ENCODE measurements at regions not wholly inside any gene's neighbourhood (a gene's known extent, or its start where the extent isn't known, plus 50 kb on each side); places are given as distances from the start of the nearest gene placed in this dataset.

DNA sequence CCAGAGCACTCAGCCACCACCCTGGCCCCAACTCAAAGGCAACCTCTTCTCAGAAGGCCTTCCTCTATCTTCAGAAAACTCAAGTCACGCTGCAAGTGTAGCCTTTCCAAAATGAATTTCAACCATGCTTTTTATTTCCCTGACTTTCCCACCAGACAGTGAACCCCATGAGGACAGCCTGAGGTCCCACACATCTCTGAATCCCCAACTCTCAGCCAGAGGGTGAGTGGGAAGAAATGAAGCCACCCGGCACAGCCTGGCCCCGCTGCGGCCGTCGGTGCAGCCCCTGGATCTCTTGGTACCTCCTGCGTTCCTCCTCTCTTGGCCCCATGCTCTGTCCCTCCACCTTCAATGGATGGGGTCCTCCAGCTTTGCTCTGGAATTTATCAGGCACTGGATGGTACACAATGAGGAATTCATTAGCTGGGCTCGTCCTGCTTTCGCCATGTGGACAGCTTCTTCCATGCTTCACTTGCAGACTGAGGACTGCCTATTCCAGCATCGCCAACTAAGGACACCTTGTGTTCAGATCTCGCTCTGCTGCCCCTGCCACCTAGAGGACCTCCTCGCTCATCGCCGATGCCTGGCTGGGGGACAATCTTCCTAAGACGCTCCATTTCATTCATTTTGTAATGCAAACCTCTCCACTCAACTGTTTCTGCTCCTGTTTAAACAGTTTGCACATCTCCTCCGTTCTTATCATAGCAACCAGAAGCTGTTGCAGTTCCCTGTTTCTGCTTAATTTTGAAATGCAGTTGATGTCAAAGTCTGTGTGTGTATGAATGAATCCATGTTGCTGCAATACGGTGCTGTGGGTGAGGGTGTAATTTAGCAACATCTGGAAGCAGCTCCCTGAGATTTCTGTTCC, 672.1 kb downstream of the TBC1D22A start:
- peaks cover 0 to 47% (median 0%) of the 10 kb centered on the region in 4 donors for H3K9me3 ChIP-seq
- H3K36me3 ChIP-seq: no peaks in the 10 kb centered on the region
- 82 to 89% methylated on average over 17 of the region's 17 CpGs for WGBS, 2 donors
- H3K27me3 ChIP-seq: no peaks in the 10 kb centered on the region
- H3K4me3 ChIP-seq: no peak overlapping the region
- H3K27ac ChIP-seq: no peak overlapping the region
- DNase-seq (ENCODE audit: low spot score in 2 of 2): no peak
- TF ChIP-seq EP300 (IDR thresholded peaks at IDR 0.05) (no peak), POLR2A (IDR thresholded peaks at IDR 0.05) (no peak)
- TF ChIP-seq, protein P1, sequence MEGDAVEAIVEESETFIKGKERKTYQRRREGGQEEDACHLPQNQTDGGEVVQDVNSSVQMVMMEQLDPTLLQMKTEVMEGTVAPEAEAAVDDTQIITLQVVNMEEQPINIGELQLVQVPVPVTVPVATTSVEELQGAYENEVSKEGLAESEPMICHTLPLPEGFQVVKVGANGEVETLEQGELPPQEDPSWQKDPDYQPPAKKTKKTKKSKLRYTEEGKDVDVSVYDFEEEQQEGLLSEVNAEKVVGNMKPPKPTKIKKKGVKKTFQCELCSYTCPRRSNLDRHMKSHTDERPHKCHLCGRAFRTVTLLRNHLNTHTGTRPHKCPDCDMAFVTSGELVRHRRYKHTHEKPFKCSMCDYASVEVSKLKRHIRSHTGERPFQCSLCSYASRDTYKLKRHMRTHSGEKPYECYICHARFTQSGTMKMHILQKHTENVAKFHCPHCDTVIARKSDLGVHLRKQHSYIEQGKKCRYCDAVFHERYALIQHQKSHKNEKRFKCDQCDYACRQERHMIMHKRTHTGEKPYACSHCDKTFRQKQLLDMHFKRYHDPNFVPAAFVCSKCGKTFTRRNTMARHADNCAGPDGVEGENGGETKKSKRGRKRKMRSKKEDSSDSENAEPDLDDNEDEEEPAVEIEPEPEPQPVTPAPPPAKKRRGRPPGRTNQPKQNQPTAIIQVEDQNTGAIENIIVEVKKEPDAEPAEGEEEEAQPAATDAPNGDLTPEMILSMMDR (IDR thresholded peaks at IDR 0.05): no peak
- no peaks in the 10 kb centered on the region for H3K4me1 ChIP-seq

GRCh38 chr22:47433627-47434026, 671.2 kb downstream of the TBC1D22A start:
- no peak for DNase-seq (ENCODE audit: low spot score in 2 of 2)
- Histone ChIP-seq H3K27ac (no peak overlapping the region), H3K4me3 (no peak overlapping the region), H3K27me3 (no peaks in the 10 kb centered on the region), H3K9me3 (peaks cover 0 to 53% (median 0%) of the 10 kb centered on the region in 4 donors), H3K4me1 (no peaks in the 10 kb centered on the region), H3K36me3 (no peaks in the 10 kb centered on the region)
- TF ChIP-seq, protein P1 (IDR thresholded peaks at IDR 0.05): no peak
- TF ChIP-seq POLR2A (IDR thresholded peaks at IDR 0.05) (no peak), EP300 (IDR thresholded peaks at IDR 0.05) (no peak)
- 83 to 93% methylated on average over 5 of the region's 5 CpGs for WGBS, 2 donors

DNA sequence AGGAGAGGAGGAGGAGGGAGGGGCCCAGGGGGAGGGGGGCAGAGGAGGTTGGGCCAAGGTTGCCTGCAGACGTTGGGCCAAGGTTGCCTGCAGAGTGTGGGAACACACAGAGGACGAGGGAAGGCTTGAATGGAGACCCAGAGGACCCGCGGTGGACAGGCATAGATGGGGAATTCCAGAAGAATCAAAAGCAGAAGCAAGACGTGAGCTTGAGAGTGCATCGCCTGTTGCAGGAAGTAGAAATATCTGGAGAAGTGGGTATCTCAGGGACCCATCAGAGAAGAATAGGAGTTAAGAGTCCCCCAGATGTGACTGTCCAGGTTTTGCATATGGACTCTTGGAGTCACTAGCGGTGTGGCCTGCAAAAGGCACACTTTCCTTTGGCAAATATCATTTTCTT, 670.2 kb downstream of the TBC1D22A start:
- 73 to 74% methylated on average over 7 of the region's 7 CpGs for WGBS, 2 donors
- Histone ChIP-seq H3K4me1 (no peaks in the 10 kb centered on the region), H3K9me3 (peaks cover 0 to 49% (median 0%) of the 10 kb centered on the region in 4 donors), H3K36me3 (no peaks in the 10 kb centered on the region), H3K27ac (no peak overlapping the region), H3K27me3 (no peaks in the 10 kb centered on the region), H3K4me3 (no peak overlapping the region)
- TF ChIP-seq POLR2A (IDR thresholded peaks at IDR 0.05): no peak
- TF ChIP-seq EP300 (IDR thresholded peaks at IDR 0.05): no peak
- TF ChIP-seq, protein P1 (IDR thresholded peaks at IDR 0.05): no peak
- no peak for DNase-seq (ENCODE audit: low spot score in 2 of 2)

- 83 to 85% methylated on average over 21 of the region's 21 CpGs for WGBS, 2 donors
- no peak overlapping the region for H3K27ac ChIP-seq
- H3K9me3 ChIP-seq: peaks cover 0 to under 1% (median 0%) of the 10 kb centered on the region in 4 donors
- no peaks in the 10 kb centered on the region for H3K4me1 ChIP-seq
- no peak for DNase-seq (ENCODE audit: low spot score in 2 of 2)
- no peak overlapping the region for H3K4me3 ChIP-seq
- no peak for TF ChIP-seq EP300 (IDR thresholded peaks at IDR 0.05)
- TF ChIP-seq, protein P1 (IDR thresholded peaks at IDR 0.05): no peak
- TF ChIP-seq POLR2A (IDR thresholded peaks at IDR 0.05): no peak
- H3K27me3 ChIP-seq: no peaks in the 10 kb centered on the region
- no peaks in the 10 kb centered on the region for H3K36me3 ChIP-seq
Observed at GRCh38 chr22:47423861-47424820, 661.7 kb downstream of the TBC1D22A start.

All from tibial nerve (tissue), 4 donors.